HG03460 (cell line): ENCODE measurements at regions not wholly inside any gene's neighbourhood (a gene's known extent, or its start where the extent isn't known, plus 50 kb on each side); places are given as distances from the start of the nearest gene placed in this dataset.

Source experiments
- ATAC-seq: cut with Tn5 transposase; IDR thresholded peaks from one replicate; pipeline ENCODE4 v1.9.1; 2021; ENCODE audit not compliant: unreplicated experiment

DNA sequence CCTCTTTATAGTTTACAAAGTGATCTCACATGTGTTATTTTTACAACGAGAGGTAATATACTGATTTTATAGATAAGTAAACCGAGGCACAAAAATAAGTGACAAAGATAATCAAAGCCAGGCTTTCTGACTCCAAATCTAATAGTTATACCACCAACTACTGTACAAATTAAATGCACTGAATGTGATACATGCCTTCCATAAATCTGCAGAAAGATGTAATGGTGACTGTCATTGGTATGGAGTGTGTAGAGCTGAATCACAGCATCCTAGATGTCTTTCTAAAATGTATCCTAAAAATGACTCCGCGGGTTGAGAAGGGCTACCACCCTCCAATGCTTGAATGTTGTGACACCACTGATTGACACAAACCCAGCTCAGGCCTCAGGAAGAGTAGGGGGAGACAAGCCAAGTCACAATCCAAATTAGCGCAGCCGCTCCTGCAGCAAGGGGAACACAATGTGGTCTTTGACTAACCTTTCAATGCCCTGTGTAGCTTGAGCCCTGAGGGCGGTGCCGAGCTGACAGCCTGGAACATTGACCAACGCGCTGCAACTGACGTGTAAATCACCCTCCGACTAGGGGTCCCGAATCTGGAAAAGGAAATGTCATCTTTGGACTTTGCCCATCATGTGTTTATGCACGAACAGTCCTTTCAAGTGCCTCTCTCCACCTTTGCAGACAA is 136.8 kb downstream of the OLIG3 start:
- ATAC-seq: no peak

DNA sequence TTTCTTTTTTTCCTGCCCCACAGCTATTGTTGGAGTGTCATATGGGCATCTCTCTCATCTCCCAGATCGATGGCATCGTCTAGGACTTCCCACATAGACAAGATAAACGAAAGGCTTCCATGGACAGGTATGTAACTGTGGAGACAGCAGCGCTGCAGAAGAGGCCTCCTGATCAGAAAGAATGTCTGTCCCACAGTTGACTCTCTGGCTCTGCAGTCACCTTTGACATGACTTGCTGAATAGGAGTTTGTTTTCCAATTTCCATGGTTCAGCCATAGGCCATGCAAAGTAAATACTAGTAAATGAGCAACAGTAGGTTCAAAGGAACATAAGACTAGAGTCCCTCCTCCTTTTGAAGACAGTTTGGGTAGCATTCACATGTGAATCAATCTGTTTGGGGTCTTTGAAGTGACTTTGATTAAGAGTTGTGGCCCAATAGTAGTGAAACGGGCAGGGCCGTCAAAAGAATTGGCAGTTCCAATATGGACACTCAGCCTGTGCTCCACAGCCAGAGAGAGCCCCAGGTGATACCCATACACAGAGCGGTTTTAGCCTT is 134.7 kb upstream of the IFNGR1 start:
- ATAC-seq: no peak

DNA sequence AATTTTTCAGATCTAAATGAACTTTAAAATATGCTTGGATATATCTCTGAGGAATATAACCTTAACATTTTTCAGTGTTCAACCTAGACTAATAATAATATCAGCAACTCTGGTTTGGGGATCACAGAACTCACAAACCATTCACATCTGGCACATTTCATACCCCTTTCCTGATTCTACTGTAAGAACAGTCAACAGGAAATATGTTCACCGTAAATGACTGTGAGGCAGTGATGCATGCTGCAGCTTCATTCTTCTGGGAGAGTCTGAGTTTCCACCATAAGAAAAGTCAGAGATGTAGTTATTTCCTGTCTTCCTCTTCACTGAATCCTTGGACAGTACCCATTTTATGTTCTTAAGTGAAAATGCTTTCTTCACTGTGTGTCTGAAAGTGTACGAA is 134.2 kb upstream of the IFNGR1 start:
- ATAC-seq: no peak

DNA sequence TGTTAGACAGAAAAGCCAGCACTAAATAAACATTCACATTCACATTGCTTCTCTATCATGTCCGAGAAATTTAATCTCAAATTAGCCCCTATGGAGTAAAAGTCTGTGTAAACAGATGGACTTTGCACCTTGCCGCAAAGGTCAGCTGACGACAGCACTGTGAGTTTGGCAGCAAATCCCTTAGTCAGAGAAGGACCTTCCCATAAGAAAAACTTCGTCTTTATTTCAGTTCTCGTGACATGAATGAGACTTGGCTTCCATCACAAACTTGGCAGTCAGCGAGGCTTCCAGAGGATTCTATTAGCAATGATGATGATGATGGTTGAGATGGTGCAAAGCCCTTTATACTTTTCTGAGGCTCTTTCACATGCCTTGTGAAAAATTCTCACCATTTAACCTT is 133.7 kb upstream of the IFNGR1 start:
- ATAC-seq: no peak

DNA sequence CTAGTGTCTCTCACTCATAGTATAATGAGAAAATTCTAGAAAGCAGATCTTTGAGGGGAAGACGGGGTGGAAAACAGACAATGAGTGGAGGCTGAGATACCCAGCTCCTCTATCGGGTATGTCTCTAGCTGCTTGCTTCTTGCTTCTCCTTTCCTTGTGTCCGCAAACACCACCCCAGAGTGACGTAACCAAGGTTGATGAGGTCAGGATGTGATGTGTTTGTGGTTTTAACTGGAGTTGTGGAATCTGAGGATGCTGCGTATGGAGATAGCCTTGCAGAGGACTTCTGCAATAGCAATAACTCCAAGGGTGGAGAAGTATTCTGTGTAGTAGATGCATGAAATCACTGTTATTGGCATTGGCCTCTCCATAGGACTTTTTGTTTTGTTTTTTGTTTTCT is 132.7 kb upstream of the IFNGR1 start:
- no peak for ATAC-seq

DNA sequence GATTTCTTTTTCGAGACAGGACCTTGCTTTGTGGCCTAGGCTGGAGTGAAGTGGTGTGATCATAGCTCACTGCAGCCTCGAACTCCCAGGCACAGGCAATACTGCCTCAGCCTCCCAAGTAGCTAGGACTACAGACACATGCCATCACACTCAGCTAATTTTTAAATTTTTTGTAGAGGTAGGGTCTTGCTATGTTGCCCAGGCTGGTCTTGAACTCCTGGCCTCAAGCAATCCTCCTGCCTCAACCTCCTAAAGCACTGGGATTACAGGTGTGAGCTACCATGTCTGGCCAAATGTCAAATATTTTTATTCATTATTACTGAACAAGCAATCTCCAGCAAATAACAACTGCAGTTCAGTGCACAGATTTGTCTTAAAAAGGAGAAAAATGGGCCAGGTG is 131.7 kb upstream of the IFNGR1 start:
- ATAC-seq: no peak

DNA sequence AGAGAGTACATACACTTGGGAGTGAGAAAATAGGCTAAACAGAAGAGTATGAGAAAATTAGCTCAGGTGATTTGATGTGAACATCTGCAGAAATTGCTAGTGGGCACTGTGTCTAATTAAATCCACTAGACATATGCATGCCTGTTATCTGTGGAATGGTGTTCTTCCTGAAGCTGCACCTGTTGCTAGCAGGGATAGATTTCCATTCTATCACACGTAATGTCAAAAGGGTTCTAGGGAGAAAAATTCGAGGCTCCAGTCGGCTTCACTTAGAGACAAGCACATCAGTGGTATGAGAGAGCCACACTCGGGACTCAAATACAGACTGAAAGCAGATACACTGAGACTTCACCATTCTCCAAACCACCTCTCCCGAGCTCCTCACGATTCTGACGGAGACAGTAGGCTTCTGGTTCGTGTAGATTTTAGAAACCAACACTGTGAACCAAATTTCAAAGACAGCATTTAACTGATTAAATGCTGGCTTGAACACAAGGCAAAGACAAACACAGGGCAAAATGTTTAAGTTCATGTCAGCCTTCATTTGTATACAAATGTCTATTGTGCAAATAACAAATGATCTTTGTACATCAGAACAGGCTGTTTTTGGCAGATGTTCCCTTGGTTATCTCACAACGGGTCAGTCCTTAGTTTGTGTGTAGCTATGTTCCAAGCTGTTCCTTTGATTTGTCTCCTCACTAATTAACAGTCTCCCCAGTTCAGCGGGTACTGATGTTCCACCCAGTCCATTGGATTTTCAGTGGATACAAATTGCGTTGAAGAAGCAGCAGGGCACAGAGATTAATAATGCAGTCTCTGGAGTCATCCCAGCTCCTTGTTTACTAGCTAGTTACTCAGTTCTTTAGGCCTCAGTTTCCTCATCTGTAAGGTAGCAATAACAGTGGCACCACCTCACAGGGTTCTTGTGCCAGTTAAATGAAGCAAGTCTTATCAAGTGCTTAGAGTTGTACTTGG is 131.0 kb upstream of the IFNGR1 start:
- no peak for ATAC-seq

DNA sequence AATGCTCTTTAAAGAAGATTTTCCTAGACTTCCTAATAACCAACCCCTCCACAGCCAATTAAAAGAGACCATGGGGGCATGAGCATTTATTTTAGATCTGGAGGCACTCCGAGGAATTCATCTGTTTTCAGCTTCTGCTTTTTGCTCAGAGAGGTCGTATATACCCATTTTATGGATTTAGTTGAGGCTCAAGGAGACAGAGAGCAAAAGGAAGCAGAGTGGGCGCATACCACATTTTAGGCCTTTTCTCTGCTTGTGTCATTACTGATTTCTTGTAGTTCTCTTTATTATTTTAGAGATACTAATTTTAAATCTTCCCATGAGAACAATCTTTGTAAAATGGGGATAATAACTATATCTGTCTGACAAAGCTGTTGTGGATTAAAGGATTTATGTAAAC is 129.6 kb upstream of the IFNGR1 start:
- ATAC-seq: no peak

DNA sequence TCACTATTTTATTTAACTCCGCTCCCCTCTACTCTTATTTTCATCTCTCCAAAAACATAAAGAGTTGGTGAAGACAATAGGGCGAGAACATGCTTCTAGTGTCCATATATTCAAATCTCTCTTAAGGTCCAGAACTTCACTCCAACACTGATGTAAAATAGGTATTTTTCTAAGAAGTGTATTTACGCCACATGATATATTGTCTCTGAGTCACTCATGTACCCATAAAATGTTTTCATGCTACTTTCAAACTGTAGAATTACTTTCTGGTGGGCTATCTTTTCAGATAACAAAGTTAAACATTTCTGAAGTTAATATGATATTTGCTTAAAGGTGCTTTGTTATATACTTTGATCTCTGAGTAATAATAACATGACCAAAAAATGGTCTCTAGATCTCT is 124.1 kb upstream of the IFNGR1 start:
- no peak for ATAC-seq

DNA sequence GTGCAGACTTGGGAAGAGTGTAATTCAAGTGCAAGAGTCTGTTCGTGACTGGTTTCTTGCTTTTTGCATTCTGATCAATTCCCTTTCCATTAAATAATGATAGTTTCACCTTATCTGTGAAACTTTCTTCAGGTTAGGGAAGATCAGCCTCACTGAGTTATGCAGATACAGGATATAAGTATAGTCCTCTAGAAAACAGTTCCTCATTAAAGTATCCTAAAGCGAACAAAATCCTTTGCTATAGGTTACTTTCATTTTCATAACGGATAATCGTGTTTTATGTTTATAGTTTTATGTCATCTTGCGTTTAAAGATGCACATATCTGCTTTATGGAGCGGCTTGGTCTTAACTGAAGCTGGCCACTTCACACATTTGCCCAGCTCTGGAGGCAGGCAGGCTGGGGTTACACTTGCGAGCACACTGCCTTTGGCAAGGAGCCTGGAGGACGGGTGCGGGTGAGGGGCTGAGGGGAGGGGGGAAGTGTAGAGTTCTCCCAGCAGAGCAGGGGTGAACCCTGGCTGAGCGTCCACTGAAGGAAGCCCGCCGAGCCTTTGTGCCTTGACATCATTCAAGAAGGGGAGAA is 123.5 kb upstream of the IFNGR1 start:
- no peak for ATAC-seq

DNA sequence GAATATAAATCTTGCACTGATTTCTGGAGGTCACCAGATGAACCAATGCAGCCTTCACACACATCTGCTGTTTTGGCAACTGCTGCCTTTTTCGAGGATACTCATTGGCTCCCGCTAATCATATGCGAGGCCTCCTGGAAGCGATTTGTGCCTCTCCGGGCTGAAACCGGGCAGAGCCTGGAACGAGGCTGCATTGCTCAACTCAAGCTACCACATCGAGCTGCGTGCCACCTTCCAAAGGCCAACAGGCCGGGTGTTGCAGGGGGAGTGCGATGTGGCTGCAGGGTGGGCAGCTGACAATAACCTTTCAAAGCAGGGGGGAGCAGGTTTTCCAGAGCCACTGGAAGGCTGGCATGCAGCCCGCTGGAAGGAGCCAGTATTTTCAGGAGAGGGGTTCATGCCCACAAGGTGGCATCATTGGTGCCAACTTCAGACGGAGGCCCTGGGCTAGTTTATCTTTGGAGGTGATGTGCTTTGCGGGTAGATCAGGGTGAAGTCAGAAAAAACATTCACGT is 122.6 kb upstream of the IFNGR1 start:
- ATAC-seq: no peak

DNA sequence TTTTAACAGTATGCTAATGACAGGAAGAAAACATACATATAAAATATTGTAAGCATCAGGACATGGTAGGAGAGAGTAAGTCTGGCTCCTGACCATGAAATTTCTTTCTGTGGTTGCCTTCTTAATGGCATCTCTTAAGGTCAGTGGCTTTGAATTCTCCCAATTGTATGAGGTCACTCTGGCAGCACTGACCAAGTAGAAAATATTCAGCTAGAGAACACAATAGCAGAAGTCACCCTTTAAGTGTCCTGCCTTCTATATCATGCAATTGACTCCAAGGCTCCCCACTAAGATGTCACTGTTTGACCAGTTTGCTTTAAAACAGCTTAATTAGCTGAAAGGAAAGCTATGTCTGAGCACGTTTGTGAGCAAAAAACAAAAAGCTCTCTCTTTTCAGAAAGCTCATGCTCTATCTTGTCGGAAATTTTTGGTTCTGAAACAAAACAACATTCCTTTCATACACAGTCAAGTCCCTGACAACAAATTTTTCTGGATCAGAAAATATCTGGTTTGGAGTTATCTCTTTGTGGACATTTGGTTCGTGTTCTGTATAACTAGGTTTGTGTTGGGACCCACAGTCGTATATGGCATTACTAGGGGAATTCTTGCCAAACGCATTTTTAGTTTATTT is 120.9 kb upstream of the IFNGR1 start:
- no peak for ATAC-seq

DNA sequence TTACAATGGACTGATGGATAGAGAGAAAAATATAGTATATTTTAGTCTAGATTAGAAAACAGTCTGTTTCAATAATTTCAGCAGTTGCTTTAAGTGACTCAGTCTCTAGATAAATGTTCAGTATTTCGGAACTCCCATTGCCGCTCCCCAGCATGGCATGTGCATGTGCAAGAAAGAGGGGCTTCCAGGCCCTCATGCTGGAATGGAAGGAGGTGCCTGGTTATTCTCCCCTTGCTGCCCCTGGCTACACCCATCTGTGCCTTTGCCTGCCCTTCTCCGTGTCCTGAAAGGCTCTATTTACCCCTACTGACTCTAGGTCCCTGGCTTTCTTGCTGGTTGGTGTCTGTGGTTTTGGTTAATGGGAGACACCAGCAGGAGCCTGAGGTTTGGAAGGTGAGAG is 115.7 kb upstream of the IFNGR1 start:
- ATAC-seq: no peak

DNA sequence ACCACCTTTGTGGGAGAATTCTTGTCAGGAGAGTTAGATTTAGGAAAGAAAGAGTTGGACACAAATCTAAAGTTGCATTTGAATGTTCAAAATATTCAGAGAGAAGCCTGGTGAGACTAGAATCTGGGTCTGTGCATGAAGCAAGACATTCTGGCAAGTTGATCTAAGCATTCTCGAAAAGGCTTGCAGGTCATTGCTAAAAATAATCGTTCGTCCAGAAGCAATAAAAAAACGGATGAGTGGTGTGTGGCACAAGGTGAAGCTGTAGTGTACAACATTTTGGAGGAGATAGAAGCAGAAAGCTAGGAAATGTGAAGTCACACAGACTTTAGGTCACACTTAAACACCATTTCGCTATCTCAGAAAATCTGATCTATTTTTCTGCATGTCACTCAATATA is 114.9 kb upstream of the IFNGR1 start:
- ATAC-seq: no peak

DNA sequence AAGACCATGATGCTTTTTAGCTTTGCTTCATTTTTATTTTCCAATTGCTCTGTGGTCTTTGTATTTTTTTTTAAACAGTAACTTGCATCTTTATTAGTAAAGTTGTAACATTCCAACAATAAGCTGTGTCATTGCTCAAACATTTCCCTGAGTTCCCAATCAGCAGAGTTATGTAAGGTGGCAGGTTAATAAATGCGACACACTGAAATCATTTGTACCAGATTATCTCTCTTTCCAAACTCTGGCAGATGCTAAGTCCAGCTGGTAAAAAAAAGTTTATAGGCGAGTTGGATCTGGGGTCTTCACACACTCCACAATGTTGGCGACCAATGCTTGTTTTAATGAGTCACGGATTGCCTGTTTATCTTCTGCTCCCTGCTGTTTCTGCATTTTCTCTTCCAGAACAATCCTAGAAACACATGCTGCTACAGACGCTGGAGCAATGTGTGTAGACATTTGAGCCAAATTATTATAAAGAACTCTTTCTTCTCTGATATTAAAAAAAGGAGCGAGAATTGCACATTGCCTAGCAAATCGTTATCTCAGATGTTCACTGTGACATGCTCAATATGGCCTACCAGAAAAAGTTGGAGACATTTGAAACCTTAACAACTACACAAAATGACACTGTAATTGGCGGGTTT is 113.6 kb upstream of the IFNGR1 start:
- no peak for ATAC-seq

DNA sequence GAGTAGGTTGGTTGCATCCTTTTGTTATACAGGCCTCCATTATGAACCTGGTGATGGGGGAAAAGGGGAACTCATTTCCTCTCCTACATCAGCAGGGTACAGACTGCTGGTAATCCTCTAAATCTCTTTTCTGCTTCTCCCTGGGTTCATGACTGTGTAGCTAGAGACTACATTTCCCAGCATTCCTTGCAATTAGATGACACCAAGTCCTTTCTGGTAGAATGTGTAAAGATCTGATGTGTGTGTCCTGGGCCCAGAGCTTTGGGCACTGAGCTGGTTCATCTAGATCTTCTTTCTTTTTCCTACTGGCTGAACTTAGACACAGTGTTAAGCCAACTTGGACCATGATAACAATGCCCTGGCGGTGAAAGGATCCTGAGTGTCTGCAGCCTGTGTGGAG is 104.7 kb upstream of the IFNGR1 start:
- ATAC-seq: no peak

DNA sequence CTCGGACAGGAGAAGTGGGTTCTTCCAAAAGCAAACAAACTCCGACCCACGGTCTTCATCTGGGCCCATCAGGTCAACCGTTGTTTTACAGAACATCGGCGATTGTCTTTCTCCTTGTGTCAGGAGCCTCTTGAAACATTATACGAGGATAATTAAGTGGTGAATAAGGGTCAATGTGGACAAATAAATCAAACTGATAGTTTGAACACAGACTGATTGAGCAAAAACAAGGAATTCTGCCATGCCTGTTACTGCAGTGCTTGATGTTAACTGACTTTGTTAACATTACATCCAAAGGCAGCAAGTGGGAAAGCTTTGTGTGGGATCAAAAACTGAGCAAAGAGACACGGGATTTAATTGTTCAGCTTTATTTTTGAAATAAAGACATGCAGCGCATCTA is 101.1 kb upstream of the IFNGR1 start:
- no peak for ATAC-seq

DNA sequence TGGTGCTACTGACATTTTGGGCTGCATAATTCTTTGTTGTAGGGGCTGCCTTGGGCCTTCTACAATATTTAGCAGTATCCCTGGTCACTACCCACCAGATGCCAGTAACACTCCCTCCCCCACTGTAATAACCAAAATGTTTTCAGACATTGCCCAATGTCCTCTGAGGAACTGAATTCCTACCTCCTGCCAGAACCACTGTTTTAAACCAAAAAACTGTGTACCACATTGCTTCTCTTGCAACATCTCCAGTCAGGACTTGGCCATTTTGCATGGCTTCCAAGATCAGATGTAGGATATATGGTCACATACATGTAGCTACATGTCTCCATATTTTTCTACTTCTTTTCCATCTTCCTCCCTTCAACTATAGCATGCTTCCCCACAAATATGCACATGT is 97.4 kb upstream of the IFNGR1 start:
- ATAC-seq: no peak

DNA sequence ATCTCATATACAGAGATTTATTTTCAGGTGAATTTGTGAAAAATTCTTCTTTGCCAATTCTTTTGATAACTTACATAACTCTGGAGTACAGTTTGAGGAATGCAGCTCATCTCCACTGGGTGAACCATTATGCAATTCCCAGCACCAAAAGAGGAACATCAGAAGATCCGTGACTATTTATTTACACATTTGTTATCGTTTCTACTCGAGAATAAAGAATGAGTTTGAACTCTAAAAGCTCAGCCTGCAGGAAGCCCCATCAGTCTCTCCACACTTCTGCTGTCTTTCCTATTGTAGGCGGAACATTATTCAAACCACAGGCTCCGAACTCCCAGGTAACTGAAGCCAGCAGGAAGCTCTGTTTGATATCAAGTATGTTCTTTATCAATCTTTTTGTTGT is 95.9 kb upstream of the IFNGR1 start:
- no peak for ATAC-seq
